HG03565 (cell line): ENCODE measurements at regions not wholly inside any gene's neighbourhood (a gene's known extent, or its start where the extent isn't known, plus 50 kb on each side); places are given as distances from the start of the nearest gene placed in this dataset.
"Not testable (repeated sequence)": the region's sequence is repeated elsewhere in the genome, so short reads cannot be mapped to it uniquely, and the experiment has no call there.

ENCODE experiments used
- ATAC-seq: cut with Tn5 transposase; IDR thresholded peaks from one replicate; pipeline ENCODE4 v1.9.1; 2021; ENCODE audit warnings: mild to moderate bottlenecking, moderate library complexity; ENCODE audit not compliant: unreplicated experiment

GRCh38 chr4:174183259-174183658 is 100.2 kb downstream of the FBXO8 start:
- ATAC-seq: no peak

DNA sequence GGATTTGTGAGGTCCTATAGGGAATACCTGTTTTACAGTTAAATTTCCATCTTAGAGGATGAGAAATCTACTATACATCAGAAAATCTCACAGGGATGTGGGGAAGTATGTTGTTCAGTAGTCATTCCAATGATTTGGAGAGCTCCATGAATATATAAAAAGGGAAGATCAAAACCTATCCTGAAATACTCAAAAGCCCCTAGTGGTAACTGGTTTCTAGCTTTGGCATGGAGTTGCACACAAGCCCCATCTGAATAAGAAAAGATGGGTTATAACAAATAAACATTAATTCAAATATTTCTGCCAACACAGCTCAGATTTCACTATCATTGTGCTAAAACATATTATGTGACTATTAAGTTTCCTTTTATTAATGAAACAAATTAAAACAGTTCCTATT is 101.6 kb downstream of the FBXO8 start:
- ATAC-seq: no peak

GRCh38 chr4:174177536-174177935 is 105.9 kb downstream of the FBXO8 start:
- ATAC-seq: no peak

- not testable (repeated sequence) for ATAC-seq
Observed at GRCh38 chr4:174175836-174176235, 107.6 kb downstream of the FBXO8 start.

- no peak for ATAC-seq
Observed at GRCh38 chr4:174173360-174173759, 110.1 kb downstream of the FBXO8 start.

DNA sequence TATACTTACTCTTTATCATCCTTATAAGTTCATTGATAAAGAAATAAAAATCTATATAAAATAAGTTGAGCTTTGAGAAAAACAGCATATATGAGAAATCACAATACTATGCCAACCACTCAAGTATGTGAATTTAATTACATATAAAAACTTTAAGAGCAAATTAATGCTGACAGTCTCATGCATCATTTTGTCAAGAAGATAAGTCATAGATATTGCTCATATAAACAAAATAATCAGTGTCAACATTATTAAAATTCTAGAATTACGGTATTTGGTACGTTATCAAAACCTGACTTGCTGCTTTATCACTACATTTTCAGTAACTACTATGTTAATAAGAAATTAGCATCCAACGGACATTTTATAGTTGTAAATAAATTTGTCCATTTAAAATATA is 111.2 kb downstream of the FBXO8 start:
- ATAC-seq: no peak

DNA sequence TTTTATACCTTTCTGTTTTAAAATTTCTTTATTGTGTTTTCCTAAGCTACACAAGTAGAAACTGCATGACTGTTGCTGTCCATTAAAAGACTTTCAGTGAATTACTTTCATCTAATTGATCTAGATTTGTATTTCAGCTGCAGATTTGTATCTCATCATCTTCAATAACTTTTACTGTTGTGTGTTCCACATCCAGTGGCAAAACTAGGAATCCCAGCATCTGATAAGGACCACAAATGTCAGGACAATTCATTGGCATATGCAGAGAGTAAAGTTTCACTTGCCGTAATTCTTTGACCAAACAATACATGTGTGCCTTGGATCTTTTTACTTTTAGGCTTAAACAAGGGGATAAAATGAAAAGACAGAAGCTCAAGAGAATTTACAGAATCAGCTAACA is 112.6 kb downstream of the FBXO8 start:
- ATAC-seq: no peak

GRCh38 chr4:174170091-174170490 is 113.4 kb downstream of the FBXO8 start:
- ATAC-seq: no peak

DNA sequence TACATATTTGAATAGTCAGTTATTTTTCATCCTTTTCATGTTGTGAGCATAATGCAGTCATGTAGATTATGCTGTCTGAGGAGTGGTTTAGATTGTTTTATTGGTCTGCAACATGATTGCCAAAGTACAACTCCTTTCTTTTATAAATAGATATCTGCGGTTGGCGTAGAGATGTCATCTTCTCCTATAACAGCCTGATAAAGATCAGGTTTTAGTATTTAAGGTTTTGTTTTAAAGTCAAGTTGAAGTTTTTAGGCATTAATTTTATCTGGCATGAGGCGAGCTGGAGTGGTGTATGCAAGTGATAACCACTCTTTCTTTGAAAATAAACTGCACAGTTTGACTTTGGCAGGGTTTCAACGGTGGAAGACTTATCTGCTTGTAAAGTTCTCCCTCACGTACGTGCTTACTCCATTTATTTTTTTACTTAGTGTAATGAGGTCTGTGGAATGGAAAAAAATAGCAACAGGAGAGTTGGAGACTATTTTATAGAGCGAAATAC is 126.3 kb downstream of the FBXO8 start:
- ATAC-seq: no peak

- peak; percentile 92 for ATAC-seq
Observed at GRCh38 chr4:174156239-174156826, 127.1 kb downstream of the FBXO8 start.

DNA sequence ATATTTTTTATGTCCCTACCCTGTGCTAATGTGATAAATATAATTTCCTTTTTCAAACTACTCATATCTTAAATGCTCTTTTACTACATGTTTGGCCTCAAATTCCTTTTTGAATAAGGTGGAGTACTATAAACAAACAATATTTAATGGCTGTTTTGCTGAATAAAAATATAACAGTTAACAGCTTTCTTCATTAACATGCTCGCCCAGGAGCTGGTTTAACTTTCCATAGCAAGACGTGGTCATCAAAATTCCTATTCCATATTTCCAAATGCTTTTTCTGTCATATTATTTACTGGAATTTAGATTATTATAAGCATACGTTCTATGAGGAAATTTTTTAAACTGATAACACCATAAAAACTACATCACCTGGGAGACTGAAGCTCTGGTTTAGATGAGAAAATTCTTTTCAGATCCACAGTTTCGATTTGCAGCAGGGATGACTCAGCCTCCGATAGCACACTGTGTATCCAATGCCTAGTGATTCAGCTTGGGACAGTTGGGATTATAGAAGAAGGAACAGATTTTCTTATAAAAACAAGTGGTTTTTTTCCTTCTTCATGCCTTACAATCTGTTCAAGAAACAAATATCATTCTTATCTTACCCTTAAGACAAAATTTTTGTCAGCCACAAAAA is 129.1 kb downstream of the FBXO8 start:
- ATAC-seq: no peak

GRCh38 chr4:174152717-174153466 is 130.6 kb downstream of the FBXO8 start:
- no peak for ATAC-seq

- no peak for ATAC-seq
Observed at GRCh38 chr4:174147863-174148262, 135.6 kb downstream of the FBXO8 start.

- ATAC-seq: no peak
Observed at GRCh38 chr4:174144106-174144505, 139.4 kb downstream of the FBXO8 start.

GRCh38 chr4:174141876-174142275 is 141.6 kb downstream of the FBXO8 start:
- ATAC-seq: no peak

DNA sequence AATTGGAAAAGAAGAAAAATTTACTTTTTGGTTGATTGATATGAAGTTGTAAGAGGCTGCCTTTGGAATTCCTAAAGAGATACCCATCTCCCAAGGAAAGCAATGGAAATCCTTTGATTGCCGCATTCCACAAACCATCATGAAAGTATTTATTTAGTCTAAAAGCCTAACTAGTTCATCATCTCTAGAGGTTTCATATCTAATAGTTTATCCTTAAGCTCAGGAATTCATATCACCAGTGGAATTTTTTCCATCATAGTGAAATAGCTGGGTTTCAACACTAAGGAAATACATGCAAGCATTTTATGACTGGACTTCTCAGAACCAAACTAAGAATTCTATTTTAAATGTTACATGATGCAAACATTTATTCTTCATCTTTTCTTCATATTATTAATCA is 144.9 kb downstream of the FBXO8 start:
- ATAC-seq: no peak

DNA sequence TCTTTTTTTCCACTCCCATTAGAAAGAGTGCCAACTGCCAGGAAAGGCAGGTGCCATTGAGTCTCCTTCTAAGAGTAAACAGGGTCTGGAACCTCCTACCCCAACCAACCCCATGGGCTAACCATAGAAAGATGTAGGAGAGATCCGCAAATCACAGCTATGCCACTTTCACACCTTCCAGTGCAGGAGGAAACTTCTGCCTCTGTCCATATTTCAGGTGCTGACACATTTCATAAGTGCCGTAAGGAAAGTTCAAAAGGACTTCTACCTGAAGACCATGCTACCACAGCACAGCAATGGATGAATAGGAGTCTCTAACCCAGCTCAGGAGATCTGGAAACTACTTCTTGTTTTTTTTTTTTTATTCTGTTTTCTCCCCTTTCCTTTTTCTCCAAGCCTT is 145.8 kb downstream of the FBXO8 start:
- no peak for ATAC-seq

- no peak for ATAC-seq
Observed at GRCh38 chr4:174135936-174136406, 147.5 kb downstream of the FBXO8 start.

DNA sequence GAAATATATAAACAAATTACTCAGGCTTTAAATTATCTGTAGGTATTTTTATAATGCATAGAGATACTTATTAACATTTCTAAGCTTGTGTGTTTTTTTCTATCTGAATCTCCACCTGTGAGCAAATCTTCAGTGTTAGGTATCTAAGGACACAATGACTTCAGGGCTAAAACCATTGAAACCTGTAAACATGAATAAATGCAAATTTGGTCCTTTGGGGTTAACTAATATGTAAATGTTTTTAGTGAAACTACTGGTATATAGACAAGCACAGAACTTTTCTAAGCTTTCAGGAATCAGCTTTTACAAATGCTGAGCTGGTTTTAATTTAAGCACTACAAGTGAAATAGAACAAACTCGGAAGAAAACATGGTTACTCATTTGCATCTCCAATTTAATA is 147.9 kb downstream of the FBXO8 start:
- peak; percentile 56 for ATAC-seq

GRCh38 chr4:174134361-174134760 is 149.1 kb downstream of the FBXO8 start:
- ATAC-seq: no peak

- ATAC-seq: no peak
Observed at GRCh38 chr4:174133551-174133950, 149.9 kb downstream of the FBXO8 start.

GRCh38 chr4:174131901-174132300 is 151.6 kb downstream of the FBXO8 start:
- ATAC-seq: no peak
